ENCODE measurements at regions not wholly inside any gene's neighbourhood (a gene's known extent, or its start where the extent isn't known, plus 50 kb on each side); places are given as distances from the start of the nearest gene placed in this dataset.

DNA sequence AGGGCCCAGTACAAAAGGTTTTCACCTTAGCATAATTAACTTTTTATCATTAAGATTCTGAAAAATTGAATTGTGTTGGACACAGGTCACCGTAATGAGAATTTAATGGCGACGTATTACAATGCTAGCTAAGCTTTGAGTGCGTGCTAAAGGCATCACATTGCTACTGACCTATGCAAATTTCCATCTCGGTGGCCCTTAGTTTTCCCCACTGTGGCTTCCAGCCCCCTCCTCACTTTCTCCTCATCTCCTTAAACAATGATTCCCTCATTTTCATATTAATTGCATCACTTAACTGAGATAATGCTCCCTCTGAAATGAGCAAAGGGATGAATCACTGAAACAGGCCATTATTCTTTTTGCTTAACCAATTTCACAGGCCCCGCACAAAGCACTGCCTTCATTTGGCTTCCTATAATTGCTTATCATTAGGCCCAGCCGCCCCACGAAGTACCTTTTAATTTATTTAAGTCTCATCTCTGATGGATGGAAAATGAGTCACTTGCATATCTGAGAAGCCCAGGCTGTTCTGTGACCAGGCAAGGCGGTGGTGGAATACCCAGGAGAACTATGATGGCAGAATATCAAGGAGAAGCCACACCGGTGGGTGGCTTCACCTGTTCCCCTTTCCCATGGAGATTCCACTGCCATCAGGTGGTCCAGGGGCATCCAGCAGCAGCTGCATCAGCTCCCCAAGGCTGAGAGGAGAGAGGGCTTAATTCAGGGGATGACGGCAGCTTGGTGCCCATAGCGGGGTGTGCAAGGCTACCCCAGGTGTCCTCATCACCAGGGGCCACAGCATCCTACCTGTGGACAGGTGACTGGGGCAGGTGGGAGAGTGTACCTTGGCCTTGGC is 223.8 kb upstream of the BOD1L1 start:
- DNase-seq, result no peak

DNA sequence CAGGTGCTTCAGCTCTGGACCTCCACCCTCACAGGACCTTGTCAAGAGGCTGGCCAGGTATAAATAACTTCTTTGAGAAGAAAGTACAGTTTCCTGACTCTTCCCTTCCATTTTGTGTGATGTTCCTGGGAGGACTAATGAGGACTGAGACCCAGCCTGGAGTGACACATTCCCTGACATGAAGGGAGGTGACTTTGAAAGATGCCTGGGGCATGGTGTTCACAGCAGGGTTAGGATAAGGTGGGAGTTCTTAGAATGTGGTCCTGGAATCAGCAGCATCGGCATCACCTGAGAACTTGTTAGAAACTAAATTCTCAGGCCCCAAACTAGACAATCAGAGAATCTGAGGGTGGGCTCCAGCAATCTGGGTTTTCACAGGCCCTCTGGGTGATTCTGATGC is 224.9 kb upstream of the BOD1L1 start:
- no peak for DNase-seq

DNA sequence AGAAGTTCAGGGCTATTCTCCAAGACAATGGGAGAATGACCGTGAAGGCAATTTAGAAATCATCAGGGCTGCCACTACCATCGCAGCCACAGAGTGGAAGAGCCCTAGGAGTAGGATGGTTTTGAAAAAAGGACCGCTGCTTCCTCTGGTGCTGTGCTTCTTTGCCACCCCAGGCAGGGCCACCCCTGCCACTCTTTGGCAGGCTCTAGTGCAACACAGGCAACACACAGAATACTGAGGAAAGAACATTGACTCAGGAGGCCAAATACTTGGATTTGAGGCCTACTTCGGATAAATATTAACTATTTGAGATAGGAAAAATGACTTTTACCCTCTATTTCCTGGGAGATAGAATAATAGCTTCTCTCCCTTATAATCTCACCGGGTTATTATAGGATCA is 228.9 kb upstream of the BOD1L1 start:
- DNase-seq, result no peak

DNA sequence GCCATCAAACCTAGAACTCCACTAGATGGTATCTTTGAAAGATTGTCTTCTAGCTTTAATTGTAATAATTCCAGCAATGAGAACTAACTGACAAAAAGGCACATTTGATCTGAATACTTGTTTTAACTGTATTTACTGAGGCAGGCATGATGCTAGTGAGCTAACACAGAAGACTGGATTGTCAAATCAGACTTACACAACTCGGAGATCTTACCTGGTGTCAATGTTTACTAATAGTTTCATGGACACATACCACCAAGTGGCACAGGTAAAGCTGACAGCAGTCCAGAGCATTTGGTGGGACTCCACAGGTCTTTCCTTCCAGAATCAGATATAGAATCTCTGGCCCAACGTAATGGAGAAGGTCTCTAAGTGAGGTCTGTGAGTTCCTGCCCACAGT is 229.9 kb upstream of the BOD1L1 start:
- no peak for DNase-seq

DNA sequence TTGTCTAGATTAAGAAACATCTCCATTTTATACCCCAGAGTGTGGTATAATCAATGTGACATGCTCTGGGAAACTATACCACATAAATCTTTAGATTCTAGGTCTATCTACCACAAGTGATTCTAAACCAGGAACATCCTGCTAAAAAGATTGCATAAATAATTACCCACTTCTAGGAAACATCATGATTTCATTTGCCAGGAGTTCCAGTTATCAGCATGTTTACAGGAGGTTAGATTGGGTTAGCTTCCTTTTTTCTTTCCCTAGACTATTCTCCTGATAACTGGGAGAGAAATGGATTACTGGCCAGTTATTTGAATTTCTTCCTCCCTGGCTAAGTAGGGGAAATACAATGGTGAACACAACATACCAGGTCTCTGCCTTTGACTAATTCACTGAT is 230.3 kb upstream of the BOD1L1 start:
- no peak for DNase-seq

DNA sequence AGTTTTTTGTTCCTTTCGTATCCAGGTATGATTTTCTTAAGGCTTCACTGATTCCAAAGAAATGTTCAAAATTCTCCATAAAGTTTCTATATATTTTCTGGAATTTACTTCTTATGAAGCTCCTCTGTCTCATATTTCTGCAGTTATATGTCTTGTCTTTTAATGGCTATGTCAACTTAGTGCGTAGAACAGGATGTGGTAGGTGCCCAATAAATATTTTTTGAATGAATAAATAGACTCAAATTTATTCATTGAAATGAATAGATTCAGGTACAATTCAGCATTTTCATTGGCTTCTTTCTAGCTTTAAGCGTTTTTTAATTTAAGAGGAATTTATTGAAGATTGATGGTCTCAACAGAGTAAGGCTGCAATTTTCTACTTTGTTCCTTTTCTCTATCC is 231.9 kb upstream of the BOD1L1 start:
- no peak for DNase-seq

DNA sequence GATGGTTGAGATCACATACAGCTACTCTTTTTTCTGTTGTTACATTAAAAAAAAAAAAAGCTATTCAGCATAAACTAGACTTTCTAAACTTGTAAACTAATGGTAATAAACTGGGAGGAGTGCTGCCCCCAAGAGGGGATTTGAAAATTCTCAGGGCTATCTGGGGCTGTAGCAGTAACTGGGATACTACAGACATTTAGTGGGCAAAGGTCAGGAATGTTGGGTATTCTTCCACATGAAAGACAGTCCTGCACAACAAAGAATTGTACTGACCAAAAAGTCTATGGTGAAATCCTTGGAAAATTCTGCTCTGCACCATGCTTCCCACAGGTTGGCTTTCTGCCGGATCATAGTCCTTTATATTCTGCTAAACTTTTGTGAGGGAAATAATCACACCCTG is 232.6 kb upstream of the BOD1L1 start:
- DNase-seq, result no peak

DNA sequence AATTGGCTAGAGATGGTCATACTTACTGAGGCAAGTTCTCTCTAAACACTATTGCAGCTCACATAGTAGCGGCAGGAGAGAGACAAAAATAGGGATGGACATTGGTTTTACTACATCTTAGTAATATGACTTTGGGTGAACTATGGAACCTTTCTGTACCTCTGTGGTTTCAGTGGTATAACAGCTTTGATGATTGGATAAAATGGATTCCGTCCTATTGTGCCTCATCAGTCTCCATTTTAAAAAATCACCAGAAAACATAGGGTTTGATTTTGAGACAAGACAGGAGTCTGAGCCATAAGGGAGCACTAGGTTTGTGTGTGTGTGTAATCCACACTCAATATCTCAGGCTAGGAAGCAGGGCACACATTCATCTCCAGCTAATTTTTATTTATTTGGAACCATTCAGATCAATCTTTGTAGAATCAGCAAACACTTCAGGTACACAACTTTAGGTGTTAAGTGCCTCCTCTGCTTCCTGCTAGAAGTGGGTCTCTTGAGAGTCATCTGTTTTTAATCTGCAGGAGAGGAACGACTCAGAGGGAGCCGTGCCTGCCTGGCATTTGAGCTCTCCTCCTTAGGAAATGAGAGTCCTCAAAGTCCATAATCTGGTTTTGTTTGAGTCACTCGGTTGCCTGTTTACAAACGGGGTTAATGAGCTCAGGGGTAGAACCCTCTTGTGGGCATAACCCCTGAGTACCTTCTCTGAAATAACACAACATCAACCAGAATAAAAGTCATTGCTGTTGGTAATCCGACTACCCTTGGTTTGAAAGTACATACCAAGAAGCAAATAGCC is 238.5 kb upstream of the BOD1L1 start:
- DNase-seq, result peak in 1 of 3 experiments; percentile 58

DNA sequence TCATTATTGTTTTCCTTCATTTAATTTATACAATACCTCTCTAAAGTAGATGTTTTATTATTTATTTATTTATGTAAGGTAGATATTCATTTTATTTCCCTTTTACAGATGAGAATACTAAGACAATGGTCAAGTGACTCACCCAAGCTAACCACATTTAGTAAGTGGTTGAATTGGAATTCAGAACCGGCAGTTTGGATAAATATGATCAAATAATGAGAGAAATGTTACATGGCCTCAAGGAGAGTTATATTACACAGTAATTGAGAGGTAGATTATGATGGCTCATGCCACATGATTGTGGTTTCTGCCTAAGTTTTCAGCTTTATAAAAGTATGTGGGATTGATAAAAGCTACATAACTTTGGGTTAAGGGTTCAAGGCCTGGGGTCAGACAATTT is 239.4 kb upstream of the BOD1L1 start:
- no peak for DNase-seq

DNA sequence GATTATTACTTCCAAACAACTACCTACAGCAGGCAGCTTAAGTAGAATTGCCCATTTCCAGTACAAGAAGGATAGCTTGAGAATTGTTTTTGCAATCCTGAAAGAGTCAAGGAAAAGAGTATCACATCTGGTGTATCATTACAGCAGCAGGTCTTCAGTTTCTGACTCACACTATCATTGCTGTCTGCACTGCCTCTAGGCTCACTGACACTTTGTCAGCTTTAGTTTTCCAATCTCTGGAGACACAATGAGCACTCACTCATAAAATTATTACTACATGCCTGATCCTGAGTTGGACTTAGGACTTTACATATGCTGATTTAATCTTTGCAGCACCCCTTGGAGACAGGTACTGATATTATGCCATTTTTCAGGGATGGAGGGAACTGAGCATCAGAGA is 244.6 kb upstream of the BOD1L1 start:
- DNase-seq, result no peak

DNA sequence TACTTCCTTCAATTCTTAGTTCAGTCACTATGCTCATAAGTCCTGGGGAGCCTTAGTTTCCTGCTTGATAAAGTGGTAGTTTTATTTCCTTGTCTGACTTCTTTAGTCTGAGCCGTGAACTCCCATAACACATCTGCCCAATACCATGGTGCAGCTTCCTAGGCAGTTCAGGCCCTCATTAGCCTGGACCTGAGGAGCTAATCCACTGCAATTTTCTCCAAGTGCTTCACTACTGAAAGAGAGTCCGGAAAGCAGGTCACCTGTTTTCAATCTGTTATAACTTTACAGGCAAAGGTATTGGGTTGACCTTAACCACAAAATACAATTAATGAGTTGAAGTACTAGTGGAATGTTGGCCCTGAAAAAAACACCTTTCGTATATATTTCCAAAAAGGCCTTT is 245.4 kb upstream of the BOD1L1 start:
- DNase-seq, result no peak

DNA sequence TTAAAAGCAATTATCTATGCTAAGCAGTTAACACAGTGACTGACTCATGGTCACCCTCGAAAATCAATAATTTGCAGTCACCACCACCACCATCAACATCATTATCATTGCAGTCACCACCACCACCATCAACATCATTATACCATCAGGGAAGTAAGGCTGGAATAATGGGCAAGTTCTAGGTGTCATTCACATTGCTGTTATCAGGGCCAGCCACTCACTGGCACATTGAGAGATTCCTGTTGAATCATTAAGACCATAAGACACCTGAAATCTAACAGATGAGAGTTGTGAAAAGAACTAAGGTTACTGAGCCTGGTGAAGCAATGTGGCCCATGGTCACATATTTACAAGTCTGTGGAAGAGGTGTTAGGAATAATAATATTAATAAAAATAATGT is 247.7 kb upstream of the BOD1L1 start:
- no peak for DNase-seq

DNA sequence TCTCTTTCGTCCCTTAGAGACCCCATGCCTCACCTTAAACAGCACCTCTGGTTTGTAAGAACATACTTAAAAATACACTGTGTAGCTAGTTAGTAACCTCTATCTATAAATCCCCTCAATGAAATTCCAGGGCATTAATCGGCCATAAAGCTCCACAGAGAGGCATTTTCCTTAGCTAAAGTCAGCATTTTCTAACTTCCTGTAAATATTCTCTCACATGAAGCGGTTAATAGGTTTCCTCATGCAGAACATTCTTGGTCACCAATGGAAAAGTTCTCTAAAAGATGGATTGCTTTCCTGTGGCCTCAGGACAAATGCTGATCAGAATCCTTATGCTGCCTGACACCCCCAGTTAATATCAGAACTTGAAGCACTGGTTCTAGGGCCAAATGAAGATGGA is 248.6 kb upstream of the BOD1L1 start:
- DNase-seq, result no peak

DNA sequence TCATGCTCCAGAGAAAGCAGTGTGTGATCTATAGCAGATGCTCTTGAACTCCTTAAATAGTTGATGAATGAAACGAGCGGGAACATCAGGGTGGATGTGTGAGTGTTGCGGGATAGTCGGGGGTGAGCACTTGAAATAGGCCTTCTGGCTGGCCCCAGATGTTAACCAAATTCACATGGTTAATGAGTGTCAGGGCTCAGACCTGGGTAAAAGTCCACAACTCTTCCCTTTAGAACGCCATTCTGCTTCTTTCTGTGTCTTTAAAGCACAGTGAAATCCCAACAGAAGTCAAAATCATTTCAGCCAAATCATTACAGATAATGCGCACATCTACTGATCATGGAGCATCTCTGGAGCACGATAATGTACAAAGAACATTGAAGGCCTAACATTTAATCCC is 249.4 kb upstream of the BOD1L1 start:
- DNase-seq, result no peak

DNA sequence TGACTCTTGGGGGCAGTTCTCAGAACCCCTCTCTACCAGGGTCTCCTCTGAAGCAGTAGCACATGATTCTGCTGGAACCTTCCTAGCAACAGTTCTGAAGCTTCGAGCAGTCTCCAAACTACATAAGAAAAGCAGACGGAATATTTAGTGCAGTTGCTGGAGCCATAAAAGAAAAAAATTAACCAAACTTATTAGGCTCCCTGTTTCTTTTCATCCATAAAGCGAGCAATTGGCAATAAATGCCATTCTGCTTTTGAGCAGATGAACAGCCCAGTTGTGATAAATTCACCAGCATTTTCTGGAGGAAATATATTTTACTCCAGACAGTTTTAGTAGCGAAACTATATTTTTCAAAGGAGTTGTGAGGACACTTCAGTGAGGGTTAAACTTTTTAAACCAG is 250.1 kb upstream of the BOD1L1 start:
- no peak for DNase-seq

DNA sequence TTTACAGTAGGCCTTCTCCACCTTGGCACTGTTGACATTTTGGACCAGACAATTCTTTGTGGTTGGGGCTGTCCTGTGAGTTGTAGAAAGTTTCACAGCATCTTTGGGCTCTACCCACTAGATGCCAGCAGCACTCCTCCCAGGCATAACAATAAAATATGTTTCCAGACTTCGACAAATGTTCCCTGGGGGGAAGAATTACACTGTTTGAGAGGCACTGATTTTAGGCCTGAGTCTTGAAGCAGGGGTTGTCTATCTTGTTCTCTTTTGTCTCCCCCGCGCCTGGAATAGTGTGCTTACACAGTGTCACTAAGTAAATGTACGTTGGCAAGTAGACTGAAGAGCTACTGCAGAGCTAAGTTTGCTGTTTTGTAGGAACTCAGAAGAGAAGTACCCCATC is 254.4 kb upstream of the BOD1L1 start:
- DNase-seq, result no peak

DNA sequence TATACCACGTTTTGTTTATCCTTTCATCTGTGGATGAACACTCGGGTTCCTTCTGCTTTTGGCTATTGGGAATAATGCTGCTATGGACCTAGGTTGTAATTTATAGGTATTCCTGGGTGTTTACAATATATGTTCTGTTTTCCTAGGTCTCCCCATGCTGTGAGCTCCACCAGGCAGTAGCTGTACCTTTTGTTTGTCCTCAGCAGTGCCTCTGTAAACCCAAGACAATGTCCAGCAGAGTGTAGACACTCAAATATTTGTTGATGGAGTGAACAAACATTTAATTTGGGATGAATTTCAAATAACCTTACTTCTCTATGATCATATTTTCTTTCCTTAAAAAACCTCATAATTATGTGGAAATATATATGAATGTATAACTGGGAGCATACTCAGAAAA is 259.5 kb upstream of the BOD1L1 start:
- DNase-seq, result peak in 1 of 3 experiments; percentile 57

DNA sequence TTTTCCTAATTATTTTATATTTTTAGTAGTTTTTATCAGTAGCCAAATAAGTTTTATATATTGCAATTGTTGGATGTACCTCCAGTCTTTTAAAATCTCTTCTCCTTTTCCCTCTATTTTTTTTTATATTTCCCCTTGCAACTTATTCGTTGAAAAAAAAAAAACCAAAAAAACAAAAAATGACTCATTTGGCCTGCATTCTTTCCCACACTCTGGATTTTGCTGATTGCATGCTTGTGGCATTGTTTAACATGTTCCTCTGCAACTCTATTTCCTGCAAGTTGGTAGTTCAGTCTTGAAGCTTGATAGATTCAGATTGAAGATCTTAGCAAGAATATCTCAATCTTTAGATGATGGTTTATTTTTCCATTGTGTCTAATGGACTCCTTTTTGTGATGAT is 260.6 kb upstream of the BOD1L1 start:
- no peak for DNase-seq

DNA sequence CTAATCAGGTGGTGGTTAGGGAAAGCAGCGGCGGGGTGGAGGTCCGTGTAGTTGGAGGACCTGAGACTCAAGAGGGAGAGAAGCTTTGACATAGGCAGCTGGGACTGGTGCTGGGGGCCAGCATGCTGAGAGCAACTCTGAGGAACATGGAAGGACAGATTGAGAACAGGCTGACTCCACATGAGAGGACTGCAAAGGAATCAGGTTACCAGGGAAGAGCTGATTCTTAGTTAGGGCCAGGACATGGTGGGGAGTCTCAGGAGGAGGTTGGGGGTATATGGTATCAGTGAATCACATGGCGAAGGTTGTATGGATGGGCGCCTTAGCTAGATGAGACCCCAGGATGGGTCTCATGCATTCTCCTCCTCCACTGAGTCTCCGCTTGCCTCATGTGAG is 264.0 kb upstream of the BOD1L1 start:
- no peak for DNase-seq

DNA sequence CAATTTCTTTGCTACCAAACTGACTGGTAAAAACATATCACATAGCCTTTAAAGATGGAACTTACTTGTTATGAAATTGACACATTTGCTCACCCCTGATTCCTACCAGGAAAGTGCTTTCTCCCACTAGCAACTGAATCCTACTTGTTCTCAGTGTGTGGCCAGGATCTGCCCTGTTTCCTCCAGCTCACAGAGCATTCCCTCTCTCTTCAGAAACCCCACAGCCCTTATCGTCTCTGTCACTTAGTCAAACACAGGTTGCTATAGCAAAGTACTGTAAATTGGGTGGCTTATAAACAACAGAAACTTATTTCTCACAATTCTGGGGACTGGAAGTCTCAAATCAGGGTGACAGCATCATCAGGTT is 265.2 kb upstream of the BOD1L1 start:
- no peak for DNase-seq

DNA sequence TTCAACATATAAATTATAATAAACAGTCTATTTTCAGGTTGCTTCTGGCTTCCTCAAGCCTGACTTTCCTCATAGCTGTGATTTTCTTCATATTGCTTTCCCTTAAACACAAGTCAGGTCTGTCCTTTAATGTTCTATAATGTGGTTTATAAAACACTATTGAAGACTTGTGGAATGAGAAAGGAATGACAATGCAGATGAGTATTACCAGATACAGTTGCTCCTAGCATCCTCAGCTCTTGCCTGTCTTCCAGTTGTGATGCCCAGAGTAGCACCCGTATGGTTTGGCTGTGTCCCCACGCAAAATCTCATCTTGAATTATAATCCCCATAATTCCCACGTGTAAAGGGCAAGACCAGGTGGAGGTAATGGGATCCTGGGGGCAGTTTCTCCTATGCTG is 265.7 kb upstream of the BOD1L1 start:
- no peak for DNase-seq

DNA sequence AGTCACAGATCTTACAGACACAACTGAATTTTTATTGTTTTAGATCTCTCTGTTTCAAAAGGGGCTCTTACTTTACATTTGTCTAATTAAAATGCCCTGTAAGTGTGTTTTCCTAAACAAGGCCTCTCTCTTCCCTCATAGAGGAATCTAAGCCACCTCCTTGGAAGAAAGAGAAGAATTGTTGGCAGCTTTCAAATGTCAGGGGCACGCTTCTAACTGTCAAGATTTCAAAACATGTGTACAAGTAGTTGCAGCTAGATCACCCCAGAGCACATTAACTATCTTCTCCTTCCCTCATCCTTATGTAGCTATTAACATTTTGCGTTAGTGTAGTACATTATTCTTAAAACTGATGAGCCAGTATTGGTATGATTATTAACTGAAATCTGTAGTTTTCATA is 266.5 kb upstream of the BOD1L1 start:
- DNase-seq, result no peak

DNA sequence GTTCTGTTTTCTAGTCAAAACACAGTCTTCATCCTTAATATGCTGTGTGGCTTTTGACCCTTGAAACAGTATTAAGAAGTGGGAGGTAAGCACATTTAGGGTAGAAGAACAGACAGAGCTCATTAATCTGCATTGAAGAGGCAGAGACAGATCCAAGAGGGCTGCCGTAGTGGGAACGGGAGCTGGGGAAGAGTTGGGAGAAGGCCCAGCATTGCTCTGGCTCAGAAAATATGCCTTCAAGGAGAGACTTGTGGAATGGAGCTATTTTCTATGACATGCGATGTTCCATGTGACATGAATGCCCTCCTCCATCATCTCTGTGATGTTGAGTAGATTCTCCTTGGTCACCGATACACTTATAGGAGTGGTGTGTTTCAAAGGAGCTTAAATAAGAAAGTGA is 273.3 kb upstream of the BOD1L1 start:
- DNase-seq, result no peak

DNA sequence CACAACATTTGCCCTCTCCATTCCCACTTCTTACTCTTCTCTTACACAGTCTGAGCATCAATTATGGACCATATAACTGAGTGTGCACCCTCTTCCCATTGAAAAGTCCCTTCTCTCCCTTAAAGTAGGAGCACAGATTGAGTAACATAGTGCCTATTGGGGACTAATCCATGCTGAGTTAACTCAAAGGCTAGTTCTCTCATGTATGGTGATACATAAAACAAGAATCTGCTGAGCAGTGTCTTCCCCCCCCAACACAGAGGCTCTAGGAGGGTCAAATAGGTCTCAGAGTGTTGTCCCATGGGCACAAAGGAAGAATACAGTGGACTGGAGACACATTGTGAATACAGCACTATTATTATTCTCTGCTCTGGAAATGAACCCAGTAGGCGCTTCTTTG is 274.6 kb upstream of the BOD1L1 start:
- no peak for DNase-seq

DNA sequence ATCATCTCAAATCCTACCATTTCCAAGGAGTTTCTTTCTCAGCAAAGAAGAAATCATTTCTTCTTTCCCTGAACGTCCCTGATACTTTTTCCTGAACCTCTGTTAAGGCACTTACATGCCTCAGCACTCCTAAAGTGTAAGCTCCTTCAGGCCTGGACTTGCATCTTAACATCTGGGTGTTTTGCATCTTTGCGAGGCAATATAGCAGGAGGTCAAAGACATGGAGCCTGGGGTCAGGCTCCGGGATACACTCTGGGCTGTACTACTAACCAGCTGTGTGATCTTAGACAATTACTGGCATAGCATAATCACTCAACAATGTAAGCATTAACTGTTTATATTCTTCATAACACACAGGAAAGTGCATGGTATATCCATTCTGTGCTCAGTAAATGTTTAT is 275.5 kb upstream of the BOD1L1 start:
- no peak for DNase-seq

All from NCI-H1417 (cell line).